ENCODE measurements at regions not wholly inside any gene's neighbourhood (a gene's known extent, or its start where the extent isn't known, plus 50 kb on each side); places are given as distances from the start of the nearest gene placed in this dataset.

DNA sequence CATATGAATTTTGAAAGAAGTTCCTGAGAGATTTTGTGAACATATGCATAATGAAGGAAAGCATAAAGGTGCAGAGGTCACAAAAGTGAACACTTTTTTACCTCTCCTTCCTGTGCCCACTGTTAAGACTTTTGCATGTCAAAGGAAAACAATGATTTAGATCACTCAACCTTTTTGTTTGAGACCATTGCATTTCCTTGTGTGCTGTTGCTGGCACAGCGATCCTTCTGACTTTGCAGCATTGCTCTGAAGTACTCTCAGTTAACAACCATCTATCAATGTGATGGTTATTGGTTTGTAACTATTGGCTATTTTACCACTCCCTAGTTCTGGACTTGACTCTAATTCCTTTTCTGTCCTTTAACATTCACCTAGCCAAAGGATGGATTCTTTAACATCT is 61.7 kb upstream of the TFPI start:
- Histone ChIP-seq H3K9me2 (replicated peaks; ENCODE audit: insufficient read depth, low read length) (no peaks in the 10 kb centered on the region), H2AFZ (ENCODE audit: low read depth, low read length, severe bottlenecking) (no peak overlapping the region), H3K4me3 (ENCODE audit: insufficient read depth, low read length, poor library complexity, severe bottlenecking) (no peak overlapping the region), H3K9me3 (ENCODE audit: insufficient read depth, low read length) (no peaks in the 10 kb centered on the region), H3K4me2 (ENCODE audit: low read depth, low read length, poor library complexity, severe bottlenecking) (no peak overlapping the region), H3K79me2 (ENCODE audit: insufficient read depth, low read length) (no peaks in the 10 kb centered on the region), H3K27me3 (ENCODE audit: low read length) (no peaks in the 10 kb centered on the region), H3K36me3 (ENCODE audit: low read length) (no peaks in the 10 kb centered on the region), H4K20me1 (ENCODE audit: low read depth, low read length) (no peaks in the 10 kb centered on the region), H3F3A (ENCODE audit: insufficient read depth) (no peaks in the 10 kb centered on the region), H3K27ac (ENCODE audit: low read depth, low read length) (no peak overlapping the region), H3K9ac (ENCODE audit: low read length) (no peak overlapping the region)
- TF ChIP-seq EZH2phosphoT487 (conservative IDR thresholded peaks at IDR 0.05; ENCODE audit: low read length): no peak
- TF ChIP-seq, protein P1, sequence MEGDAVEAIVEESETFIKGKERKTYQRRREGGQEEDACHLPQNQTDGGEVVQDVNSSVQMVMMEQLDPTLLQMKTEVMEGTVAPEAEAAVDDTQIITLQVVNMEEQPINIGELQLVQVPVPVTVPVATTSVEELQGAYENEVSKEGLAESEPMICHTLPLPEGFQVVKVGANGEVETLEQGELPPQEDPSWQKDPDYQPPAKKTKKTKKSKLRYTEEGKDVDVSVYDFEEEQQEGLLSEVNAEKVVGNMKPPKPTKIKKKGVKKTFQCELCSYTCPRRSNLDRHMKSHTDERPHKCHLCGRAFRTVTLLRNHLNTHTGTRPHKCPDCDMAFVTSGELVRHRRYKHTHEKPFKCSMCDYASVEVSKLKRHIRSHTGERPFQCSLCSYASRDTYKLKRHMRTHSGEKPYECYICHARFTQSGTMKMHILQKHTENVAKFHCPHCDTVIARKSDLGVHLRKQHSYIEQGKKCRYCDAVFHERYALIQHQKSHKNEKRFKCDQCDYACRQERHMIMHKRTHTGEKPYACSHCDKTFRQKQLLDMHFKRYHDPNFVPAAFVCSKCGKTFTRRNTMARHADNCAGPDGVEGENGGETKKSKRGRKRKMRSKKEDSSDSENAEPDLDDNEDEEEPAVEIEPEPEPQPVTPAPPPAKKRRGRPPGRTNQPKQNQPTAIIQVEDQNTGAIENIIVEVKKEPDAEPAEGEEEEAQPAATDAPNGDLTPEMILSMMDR (IDR thresholded peaks at IDR 0.05; ENCODE audit: insufficient read depth, low read length, poor library complexity, severe bottlenecking): no peak

DNA sequence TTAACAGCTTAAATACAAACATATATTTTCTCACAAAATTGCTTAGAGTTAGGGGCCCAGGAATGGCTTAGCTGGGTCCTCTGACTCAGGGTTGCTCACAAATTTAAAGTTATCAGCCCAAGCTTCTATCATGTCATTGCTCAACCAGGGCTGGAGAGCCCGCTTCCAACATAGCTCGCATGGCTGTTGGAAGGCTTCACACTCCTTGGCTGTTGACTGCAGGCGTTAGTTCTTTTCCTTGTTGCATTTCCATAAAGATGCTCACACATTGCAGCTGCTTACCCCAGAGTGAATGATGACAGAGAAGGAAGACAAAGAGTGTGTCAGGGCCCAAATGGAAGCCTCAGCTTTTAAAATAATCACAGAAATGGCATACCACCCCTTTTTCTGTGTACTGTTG is 62.9 kb upstream of the TFPI start:
- no peak overlapping the region for H3K4me2 ChIP-seq (ENCODE audit: low read depth, low read length, poor library complexity, severe bottlenecking)
- H3K27me3 ChIP-seq (ENCODE audit: low read length): no peaks in the 10 kb centered on the region
- no peaks in the 10 kb centered on the region for H4K20me1 ChIP-seq (ENCODE audit: low read depth, low read length)
- no peaks in the 10 kb centered on the region for H3K9me2 ChIP-seq (replicated peaks; ENCODE audit: insufficient read depth, low read length)
- no peaks in the 10 kb centered on the region for H3K9me3 ChIP-seq (ENCODE audit: insufficient read depth, low read length)
- no peak overlapping the region for H3K9ac ChIP-seq (ENCODE audit: low read length)
- no peak overlapping the region for H3K4me3 ChIP-seq (ENCODE audit: insufficient read depth, low read length, poor library complexity, severe bottlenecking)
- H3K27ac ChIP-seq (ENCODE audit: low read depth, low read length): no peak overlapping the region
- no peak overlapping the region for H2AFZ ChIP-seq (ENCODE audit: low read depth, low read length, severe bottlenecking)
- H3F3A ChIP-seq (ENCODE audit: insufficient read depth): no peaks in the 10 kb centered on the region
- no peaks in the 10 kb centered on the region for H3K36me3 ChIP-seq (ENCODE audit: low read length)
- TF ChIP-seq, protein P1 (IDR thresholded peaks at IDR 0.05; ENCODE audit: insufficient read depth, low read length, poor library complexity, severe bottlenecking): no peak
- no peak for TF ChIP-seq EZH2phosphoT487 (conservative IDR thresholded peaks at IDR 0.05; ENCODE audit: low read length)
- no peaks in the 10 kb centered on the region for H3K79me2 ChIP-seq (ENCODE audit: insufficient read depth, low read length)

DNA sequence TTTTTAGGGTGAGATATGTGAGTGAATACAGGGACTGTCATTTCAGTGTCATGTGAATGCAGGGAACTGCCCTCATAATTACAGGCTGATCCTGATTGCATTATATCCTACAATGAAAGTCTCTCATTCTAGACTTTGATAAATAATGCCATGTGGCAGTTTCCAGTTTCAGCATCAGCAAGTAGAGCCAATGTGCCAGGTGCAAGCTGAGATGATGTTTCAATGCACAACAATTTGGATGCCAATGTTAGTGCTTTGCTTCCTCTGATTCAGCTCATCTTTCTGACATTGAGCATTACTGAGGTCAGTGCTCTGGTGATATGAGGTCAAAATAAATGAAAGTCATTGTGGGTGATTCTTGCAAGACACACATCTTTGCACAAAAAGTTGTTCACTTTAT is 63.7 kb upstream of the TFPI start:
- Histone ChIP-seq H3K79me2 (ENCODE audit: insufficient read depth, low read length) (no peaks in the 10 kb centered on the region), H4K20me1 (ENCODE audit: low read depth, low read length) (no peaks in the 10 kb centered on the region), H3K27me3 (ENCODE audit: low read length) (no peaks in the 10 kb centered on the region), H3F3A (ENCODE audit: insufficient read depth) (no peaks in the 10 kb centered on the region), H3K4me3 (ENCODE audit: insufficient read depth, low read length, poor library complexity, severe bottlenecking) (no peak overlapping the region), H3K36me3 (ENCODE audit: low read length) (no peaks in the 10 kb centered on the region), H2AFZ (ENCODE audit: low read depth, low read length, severe bottlenecking) (no peak overlapping the region), H3K4me2 (ENCODE audit: low read depth, low read length, poor library complexity, severe bottlenecking) (no peak overlapping the region), H3K9ac (ENCODE audit: low read length) (no peak overlapping the region), H3K27ac (ENCODE audit: low read depth, low read length) (no peak overlapping the region), H3K9me3 (ENCODE audit: insufficient read depth, low read length) (no peaks in the 10 kb centered on the region), H3K9me2 (replicated peaks; ENCODE audit: insufficient read depth, low read length) (no peaks in the 10 kb centered on the region)
- TF ChIP-seq, protein P1 (IDR thresholded peaks at IDR 0.05; ENCODE audit: insufficient read depth, low read length, poor library complexity, severe bottlenecking): no peak
- no peak for TF ChIP-seq EZH2phosphoT487 (conservative IDR thresholded peaks at IDR 0.05; ENCODE audit: low read length)

DNA sequence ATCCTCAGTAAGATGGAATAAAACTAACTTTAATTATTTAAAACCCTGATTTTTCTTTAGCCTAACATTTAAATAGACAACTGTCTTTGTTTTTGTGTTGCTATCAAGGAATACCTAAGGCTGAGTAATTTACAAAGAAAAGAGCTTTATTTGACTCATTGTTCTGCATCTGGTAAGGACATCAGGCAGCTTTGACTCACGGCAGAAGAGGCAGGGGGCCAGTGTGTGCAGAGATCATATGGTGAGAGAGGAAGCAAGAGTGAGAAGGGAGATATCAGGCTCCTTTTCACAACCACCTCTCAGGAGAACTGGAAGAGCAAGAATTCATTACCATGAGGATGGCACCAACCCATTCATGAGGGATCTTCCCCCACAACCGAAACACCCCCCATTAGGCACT is 64.6 kb upstream of the TFPI start:
- H3K9me3 ChIP-seq (ENCODE audit: insufficient read depth, low read length): no peaks in the 10 kb centered on the region
- no peak overlapping the region for H3K4me2 ChIP-seq (ENCODE audit: low read depth, low read length, poor library complexity, severe bottlenecking)
- H4K20me1 ChIP-seq (ENCODE audit: low read depth, low read length): no peaks in the 10 kb centered on the region
- H2AFZ ChIP-seq (ENCODE audit: low read depth, low read length, severe bottlenecking): no peak overlapping the region
- H3K79me2 ChIP-seq (ENCODE audit: insufficient read depth, low read length): no peaks in the 10 kb centered on the region
- H3K27ac ChIP-seq (ENCODE audit: low read depth, low read length): no peak overlapping the region
- H3K4me3 ChIP-seq (ENCODE audit: insufficient read depth, low read length, poor library complexity, severe bottlenecking): no peak overlapping the region
- no peak overlapping the region for H3K9ac ChIP-seq (ENCODE audit: low read length)
- H3K36me3 ChIP-seq (ENCODE audit: low read length): no peaks in the 10 kb centered on the region
- H3K27me3 ChIP-seq (ENCODE audit: low read length): no peaks in the 10 kb centered on the region
- no peaks in the 10 kb centered on the region for H3K9me2 ChIP-seq (replicated peaks; ENCODE audit: insufficient read depth, low read length)
- H3F3A ChIP-seq (ENCODE audit: insufficient read depth): no peaks in the 10 kb centered on the region
- no peak for TF ChIP-seq EZH2phosphoT487 (conservative IDR thresholded peaks at IDR 0.05; ENCODE audit: low read length)
- TF ChIP-seq, protein P1 (IDR thresholded peaks at IDR 0.05; ENCODE audit: insufficient read depth, low read length, poor library complexity, severe bottlenecking): no peak
